OCI-M1 (cell line): ENCODE measurements at regions not wholly inside any gene's neighbourhood (a gene's known extent, or its start where the extent isn't known, plus 50 kb on each side); places are given as distances from the start of the nearest gene placed in this dataset.
A peak's percentile ranks its signal among the peaks of the same experiment; 100 is the strongest.

Experiments used
- DNase-seq: peaks from one replicate; lab custom pipeline; 2025; lab: John Stamatoyannopoulos, UW

DNA sequence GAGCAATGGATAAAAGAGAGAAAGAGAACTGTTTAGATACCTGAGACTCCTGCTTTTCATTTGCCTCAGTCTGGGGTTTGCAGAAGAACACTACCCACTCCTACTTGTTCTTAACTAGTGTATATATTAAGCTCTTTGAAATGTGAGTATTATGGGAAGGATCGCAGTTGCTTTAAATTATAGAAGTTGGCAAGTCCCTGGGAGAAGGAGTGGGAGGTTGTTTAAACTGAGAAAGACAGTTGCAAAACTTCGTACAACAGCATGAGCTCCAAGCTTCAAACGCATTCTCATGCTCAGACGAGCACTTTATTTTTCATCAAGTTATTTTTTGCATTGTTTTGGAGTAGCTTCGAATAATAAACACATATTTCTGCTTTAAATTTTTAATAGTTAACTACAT is 88.1 kb upstream of the C1QTNF7 start:
- DNase-seq = no peak

DNA sequence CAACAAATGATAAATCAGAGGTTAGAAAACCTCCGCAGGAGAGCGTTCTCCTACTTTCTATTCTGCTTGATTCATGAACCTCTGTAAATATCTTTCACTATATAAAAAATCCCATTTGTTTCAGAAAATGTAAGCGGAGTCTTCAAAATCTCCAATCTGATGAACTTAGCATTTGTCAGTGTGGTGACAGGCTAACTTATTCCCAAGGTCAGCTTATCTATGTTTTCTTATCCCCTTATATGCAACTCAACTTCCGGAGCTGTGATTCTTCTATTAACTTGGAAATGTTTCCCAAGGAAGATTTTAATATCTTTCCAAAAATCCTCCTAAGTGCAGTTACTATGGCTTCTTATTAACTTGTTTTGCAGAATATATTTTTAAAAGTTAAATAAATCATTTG is 87.5 kb upstream of the C1QTNF7 start:
- no peak for DNase-seq

DNA sequence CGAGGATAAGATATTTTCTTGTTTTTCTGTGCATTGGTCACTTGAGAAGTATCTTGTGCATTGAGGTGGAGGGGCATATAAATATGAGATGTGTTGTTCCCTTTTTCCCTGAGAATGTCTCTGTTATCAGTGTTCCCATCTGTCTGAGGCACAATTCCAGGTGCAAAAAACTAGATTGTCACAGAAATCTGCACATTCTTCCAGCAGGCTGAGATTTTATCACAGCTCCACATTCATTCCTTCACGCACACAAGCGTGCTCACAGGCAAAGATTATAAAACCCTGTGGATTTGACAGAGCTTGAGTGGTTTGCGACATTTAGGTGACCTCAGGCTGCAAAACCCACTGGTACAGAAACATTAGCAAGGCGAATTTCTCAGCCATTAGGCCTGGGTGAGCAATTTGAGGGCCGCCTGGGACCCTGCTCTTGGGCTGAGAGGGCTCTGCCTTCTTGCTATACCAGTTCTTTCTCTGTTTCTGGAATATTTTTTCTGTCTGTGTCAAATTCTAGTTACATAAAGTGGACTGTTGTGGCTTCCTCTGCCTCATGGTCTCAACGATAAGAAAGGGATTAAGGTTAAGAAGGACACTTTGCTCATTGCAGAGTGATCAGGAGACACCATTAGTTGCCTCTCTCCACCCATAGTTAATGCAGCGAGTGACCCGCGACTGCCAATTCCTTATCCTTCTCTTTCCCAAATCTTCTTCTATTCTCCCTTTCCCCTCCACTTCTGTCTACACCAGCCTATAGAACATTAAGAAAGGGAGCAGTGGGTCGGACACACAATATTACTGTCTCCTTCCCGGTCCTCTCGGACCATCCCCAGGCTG is 86.7 kb upstream of the C1QTNF7 start:
- DNase-seq = peak; percentile 19

DNA sequence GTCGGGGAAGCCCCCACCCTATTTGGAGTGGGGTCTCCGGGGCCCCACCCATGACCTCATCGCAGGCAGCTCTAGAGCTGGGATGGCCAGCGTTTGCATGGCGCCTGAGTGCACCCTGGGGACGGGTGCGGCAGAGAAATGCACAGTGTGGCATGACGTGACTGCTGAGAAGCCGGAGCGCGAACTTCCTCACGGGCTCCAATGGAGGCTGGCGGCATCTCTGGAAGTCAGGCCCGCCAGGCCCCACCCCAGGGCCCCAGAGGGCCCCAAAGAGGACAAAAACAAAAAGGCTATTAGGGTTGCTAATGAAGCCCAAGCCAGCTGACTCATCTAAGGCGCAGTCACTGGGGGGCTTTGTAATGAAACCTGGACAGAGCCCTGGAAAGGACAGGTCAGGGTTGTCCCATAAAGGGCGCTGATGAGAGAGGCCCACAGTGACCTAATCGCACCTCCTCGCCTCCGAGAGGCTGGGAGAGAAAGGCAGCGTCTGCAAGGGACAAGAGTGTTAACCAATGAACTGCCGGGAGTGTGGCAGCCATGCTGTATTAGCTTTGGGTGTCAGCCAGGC is 86.0 kb upstream of the C1QTNF7 start:
- no peak for DNase-seq

DNA sequence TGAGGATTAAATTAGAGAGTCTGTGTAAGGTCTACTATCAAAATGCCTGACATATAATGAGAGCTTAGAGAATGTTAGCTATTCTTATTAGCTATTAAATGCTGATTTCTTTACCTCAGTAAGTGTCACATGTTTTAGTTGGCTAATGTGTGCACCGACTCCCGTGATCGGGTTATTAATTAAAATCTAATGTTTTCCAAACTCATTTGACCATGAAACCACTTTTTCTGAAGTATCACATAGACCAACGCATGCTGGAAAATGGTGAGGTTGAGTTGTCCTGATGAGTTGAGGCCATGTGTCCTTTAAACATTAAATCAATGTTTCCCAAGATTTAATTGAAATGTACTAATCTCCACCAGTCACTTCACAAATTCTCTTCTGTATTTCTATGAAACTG is 84.8 kb upstream of the C1QTNF7 start:
- no peak for DNase-seq

DNA sequence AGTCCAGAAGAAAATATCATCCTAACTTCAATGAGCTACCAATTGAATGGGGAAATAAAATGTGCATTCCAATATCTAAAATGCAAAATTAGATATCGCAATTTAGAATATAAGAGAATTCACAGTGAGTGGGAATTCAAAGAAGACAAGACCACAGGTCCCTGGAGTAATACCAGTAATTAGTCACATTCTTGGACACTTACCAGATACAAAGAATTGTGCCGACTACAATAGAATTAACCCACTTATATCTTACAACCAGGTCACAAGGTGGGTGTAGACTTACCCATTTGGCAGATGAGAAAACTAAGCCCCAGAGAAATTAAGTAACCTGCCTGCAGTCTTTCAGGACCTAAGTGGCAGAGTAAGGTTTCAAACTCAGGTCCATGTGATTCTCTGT is 84.3 kb upstream of the C1QTNF7 start:
- DNase-seq = no peak

DNA sequence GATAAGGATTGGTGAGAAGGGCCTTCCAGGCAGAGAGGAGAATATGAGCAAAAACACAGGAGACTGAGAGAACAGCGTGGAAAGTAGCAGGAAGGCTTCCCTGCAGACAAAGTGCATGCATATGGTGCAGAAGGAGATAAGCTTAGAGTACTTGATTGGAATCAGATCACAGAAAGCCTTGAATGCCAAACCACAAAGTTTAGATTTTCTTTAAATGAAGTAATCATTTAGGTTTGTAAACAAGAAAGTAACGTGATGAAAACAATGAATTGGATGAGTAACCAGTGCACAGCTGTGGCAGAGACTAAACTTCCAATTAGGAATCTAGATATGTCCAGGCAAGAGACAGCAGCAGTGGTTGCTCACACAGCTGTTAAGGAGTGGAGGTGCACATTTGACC is 83.8 kb upstream of the C1QTNF7 start:
- no peak for DNase-seq

DNA sequence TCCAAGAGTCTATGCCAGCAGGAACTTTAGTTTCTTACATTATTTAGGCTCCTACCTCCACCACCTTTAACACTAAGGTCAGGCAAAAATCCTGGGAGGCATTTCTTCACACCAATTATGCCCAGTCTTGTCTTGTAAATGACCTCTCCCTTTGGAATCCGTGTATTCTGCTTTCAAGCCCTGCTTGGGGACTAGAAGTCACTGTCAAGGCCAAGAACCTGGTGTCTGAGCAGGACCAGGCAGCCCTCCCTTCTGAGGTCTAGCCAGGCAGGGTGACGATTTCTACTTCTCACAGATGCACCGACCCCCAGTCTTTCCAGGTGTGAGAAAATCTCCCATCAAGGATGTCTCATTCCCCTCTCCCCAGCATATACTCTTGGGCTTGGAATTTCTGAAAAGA is 82.7 kb upstream of the C1QTNF7 start:
- no peak for DNase-seq

DNA sequence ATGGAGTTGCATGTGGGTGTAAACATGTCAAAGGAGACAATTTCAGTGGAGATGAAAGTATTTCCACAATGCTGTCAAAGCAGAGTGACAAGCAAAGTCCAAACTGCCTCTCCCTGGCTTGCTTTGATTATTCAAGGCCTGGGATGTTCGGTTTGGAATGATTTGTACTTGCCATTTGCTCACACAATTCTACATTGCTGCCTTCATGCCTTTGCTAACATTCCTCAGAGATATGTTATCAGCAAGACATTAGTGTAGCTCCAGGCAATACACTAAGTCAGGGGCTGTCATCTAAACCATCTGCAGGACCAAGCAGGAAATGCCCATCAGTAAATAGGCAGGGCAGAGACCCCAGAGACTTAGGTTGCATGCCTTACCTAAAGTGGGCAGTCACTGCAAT is 79.6 kb upstream of the C1QTNF7 start:
- no peak for DNase-seq

DNA sequence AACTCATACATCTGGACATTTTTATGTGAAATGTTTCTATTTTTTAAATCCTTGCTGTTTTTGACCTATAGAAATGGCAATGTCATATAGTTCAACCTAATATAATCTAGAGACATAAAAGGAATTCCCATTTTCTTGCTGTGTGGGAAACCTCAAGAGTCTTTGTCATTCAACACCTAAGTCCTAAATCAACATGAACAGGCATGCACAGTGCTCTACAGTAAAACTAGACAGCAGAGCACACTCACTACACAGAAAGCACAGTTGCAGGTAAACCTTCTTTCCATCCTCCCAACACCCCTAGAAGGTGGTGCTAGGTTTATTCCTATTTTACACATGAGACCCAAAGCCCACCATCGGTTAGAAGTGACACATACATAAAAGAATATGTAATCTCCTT is 79.1 kb upstream of the C1QTNF7 start:
- no peak for DNase-seq

DNA sequence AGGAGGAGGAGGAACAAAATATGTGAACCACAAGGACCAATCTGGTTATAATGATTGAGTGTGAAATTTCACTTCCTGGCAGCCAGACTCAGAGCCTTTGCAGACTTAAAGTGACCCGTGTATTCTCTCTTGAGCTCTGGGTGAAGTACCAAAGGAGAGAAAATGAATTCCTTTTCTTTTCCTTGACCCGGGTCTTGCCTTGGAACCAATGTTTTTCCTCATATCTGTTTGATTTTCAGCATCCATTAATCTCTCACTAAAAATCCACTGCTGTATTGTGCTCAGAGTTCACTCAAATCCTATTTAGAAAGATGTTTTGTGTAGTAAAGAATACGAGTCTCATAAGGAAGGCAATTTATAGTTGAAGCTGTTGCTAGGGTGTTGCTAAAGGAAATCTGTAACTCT is 78.3 kb upstream of the C1QTNF7 start:
- DNase-seq = no peak

DNA sequence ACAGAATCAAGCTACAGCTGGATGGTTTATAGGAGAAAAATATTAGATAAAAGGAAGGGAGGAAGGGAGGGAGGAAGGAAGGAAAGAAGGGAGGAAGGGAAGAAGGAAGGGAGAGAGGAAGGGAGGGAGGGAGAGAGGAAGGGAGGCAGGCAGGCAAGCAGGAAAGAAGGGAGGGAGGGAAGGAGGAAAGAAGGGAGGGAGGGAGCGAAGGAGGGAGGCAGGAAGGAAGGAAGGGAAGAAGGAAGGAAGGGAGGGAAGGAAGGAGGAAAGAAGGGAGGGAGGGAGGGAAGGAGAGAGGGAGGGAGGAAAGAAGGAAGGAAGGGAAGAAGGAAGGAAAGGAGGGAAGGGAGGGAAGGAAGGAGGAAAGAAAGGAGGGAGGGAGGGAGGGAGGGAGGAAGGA is 77.9 kb upstream of the C1QTNF7 start:
- DNase-seq = no peak

DNA sequence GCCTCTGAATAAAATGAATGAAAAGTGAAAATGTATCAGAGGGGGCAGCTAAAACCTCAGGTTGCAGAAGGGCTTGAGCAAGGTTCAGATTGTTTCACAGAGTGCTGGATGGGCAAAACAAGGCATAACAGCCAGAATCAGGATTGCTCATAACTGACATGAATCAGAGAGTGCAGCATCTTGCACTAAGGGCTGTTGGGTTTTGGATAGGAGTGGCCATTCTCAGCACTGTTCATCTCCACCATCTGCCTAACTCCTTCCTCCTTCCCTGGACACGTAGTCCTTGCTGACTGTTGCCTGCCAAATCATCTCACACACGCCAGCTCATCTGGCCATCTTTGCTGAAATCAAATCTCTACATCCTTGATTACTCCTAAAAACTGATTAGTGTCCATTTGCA is 75.3 kb upstream of the C1QTNF7 start:
- DNase-seq = no peak

DNA sequence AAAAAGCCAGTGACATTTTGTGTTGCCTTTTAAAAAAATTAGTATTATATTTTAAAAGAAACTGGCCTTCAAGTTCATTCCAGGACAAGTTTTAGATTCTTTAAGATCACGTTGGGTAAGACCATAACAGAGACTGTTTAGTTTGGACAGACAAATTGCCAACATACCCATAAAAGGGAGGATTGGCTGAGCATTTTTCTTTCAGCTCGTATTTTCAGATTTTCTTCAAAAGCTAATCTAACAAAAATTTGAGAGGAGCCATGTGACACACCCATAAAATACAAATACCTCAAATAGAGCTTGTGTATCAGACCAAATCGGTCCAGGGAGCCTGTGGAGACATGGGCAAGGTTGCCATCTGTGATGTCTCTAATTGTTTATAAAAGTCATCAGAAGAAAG is 74.6 kb upstream of the C1QTNF7 start:
- DNase-seq = no peak

DNA sequence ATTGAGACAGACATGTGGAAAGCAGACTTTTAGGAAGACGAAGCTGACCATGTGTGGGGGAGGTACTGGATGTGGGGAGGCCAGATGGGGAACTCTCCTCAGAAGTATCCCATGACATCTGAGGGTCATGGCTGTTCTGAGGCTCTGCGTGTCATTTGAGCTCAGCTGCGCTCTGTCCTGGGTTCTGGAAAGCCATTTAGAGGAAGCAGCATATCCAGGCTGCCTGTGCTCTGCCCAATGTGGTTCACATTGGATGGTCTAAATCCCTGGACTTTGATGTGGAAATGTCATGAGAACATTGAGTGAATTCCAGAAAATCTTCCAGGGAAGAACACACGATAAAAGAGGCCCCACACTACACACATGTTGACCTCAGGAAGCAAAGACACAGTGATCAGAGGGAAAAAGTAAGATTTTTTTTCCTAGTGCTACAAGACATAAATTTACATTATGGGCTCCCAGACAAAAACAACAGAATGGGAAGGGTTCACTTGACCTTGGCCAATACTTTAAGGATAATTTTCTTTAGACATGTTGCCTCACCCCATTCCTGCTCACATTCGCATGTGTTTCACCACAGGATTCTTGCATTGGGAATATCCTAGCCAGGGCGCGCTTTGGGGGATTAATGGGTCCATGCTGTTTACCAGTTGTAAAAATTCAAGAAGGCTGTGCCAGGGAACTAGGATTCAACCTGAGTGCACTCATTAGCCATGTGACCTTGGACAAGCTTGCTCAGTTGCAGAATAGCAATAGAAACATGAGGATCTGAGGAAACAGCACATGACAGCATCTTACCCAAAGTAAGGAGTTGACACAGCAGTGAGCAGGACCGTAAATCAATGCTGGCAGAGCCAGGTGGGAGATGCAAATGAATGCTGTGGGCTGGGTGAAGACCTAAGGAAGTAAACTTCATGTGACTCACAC is 73.2 kb upstream of the C1QTNF7 start:
- no peak for DNase-seq

DNA sequence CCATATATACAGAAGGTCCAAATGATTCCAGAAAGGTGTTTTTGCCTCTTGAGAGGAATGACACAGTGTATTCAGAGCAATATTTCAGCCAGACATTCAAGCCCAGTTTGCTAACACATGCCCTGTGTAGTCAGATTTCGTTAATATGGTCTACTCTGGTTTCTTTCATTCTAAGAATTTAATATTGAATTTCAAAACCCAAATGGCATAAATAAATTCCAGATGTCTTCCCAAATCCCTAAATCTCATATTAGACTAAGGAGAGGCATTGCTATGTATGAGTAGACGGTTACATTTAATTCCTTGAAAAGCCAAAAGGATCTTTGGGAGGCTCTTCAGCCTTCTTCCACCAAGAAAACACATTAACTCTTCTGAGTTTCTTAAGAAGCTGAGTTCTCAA is 66.3 kb upstream of the C1QTNF7 start:
- no peak for DNase-seq

DNA sequence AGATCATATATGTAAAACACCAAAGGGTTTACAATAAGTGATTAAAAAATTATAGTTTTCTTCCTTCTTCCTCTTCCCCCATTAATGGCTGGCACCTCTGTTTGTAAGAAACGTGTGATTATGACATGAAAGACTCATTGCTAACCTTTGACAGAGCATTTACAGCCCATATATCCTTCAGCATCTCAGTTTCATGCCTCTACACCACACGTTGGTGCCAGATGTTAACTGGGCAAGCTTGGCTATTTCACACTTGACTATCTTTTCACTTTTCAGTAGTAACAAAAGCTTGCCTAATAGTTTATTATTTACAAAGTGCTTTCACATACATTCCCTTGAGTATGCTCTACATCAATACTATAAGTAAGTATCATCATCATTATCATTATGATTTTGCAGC is 65.3 kb upstream of the C1QTNF7 start:
- no peak for DNase-seq

DNA sequence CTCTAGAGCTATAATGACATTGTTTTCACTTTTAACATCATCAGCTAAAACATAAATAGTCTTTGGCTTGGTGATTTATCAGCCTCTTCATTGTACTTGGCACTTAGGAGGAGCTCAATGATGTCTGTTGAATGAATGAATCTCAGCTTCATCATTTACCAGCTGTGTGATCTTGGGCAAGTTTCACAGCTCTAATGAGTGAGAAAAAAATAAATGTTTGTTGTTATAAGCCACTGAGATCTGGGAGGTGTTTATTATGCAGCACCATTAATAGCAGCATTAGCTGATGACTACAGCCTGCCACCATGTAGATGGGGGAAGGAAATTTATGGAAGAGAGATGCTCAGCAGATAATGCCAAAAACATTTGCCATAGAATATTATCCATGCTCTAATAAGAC is 63.6 kb upstream of the C1QTNF7 start:
- DNase-seq = no peak

DNA sequence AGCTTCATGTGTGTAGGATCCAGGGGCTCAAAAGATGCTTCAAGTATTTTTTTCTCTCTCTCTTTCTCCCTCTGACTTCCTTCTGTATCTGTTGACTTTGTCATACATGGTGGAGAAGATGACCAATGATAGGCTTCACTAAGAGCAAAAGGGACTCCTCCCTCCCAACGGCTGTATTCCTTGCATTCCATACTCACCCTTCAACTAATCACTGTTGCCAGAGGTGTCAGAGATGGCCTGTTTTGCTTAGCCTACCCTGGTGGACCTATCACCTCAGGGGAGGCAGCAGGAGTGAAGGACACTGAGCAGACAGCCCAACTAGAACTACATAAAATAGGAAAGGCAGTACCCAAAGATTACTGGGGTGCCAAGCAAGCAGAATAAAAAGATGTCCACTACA is 62.2 kb upstream of the C1QTNF7 start:
- no peak for DNase-seq

DNA sequence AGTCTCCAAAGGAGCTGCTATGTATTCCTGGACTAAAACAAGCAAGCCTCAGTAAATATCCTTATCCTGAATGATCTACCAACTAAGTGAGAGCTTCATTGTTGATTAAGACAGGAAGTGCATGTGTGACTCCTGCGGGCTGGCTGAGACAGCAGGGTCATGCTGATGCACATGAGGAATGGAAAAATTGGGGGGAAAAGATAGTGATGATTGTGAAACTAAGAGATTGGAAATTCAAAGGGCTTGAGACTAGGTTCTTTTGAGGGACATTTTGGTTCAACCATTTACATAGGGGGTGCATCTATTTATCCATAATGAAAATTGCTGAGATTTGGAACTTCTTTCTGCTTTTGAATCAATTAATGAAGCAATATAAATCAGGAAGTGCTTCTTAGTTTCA is 61.1 kb upstream of the C1QTNF7 start:
- DNase-seq = no peak

DNA sequence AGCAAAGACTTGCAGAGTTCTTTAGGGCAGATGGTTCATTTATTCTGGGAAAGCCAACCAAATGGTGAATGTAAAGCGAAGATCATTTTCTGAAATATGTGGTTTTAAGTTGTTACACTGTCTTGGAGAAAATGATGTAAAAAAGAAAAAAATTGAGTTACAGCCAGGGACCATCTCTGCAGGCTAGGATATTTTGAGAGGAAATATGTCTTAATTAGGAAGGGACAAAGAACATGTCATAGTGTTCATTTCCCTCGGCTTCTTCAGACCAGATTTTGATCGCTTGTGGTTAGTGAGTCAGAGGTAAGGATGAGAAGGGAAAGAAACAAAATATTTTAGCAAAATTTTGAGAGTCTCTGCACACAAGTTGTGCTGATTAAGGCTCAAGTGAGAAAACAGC is 59.0 kb upstream of the C1QTNF7 start:
- peak; percentile 35 for DNase-seq

DNA sequence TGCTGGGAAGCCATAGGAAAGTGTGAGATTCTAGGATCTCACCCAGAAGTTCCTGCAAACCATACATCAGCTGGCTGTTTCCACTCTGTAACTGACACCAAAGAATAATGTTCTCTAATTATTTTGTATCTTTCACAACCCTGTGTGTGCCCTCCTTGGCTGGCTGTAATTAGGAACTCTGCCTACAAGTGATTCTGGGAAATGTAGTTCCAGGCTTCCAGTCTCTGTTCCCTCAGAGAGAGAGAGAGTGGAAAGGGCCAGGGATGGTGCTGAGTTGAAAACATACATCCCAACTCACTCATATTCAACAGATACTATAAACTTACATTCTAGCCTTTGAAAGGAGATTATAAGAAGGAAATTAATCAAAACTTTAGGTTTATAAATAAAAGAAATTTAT is 57.5 kb upstream of the C1QTNF7 start:
- no peak for DNase-seq

DNA sequence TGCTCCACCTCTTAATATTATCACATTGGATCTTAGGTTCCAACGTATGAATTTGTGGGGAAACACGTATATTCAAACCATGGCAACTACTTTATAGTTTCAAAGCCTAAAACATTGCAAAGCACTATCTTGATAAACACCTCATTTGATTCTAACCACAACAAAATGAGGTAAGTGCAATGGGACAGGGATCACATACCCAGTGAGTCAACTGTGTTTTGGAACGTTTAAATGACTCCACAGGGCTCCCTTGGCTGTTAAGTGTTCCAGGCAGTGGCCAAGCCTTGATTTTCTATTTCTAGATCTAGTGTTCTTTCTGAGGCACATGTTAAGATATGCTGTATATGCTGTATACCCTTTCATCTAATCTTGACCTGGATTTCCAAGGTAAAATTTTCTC is 54.5 kb upstream of the C1QTNF7 start:
- no peak for DNase-seq
